WTC11 (cell line): ENCODE measurements at regions not wholly inside any gene's neighbourhood (a gene's known extent, or its start where the extent isn't known, plus 50 kb on each side); places are given as distances from the start of the nearest gene placed in this dataset.
A peak's percentile ranks its signal among the peaks of the same experiment; 100 is the strongest.
"Not testable (repeated sequence)": the region's sequence is repeated elsewhere in the genome, so short reads cannot be mapped to it uniquely, and the experiment has no call there.

Source experiments
- ATAC-seq: fragments of 200-7000 bp; cut with Tn5 transposase; 2 replicates; pipeline ENCODE4 v1.10.0; 2021; ENCODE audit warnings: mild to moderate bottlenecking, moderate library complexity
- CTCF ChIA-PET: fragments of 300-600 bp; sonication (Branson Sonifier 250); formaldehyde crosslinking; loops from one replicate; lab custom pipeline; 2021; ENCODE audit warnings: antibody characterized with exemption; lab: Charles Lee
- POLR2A ChIA-PET: fragments of 350-600 bp; sonication (Branson Sonifier 250); formaldehyde crosslinking; loops from one replicate; lab custom pipeline; 2021; ENCODE audit warnings: antibody characterized with exemption; lab: Charles Lee
- DNase-seq: peaks from one replicate; pipeline ENCODE4 v3.0.0; 2021; ENCODE audit warnings: low spot score
- H3K27ac Mint-ChIP-seq: 2 replicates; pipeline ENCODE4 v1.8.0; 2021; ENCODE audit warnings: mixed read lengths
- H3K27me3 Mint-ChIP-seq: 2 replicates; pipeline ENCODE4 v1.8.0; 2021; ENCODE audit warnings: low read depth, mild to moderate bottlenecking, moderate library complexity, mixed read lengths
- H3K36me3 Mint-ChIP-seq: 2 replicates; pipeline ENCODE4 v1.8.0; 2021; ENCODE audit warnings: mixed read lengths
- H3K4me1 Mint-ChIP-seq: 2 replicates; pipeline ENCODE4 v1.8.0; 2022; ENCODE audit warnings: mixed read lengths
- H3K4me3 Mint-ChIP-seq: 2 replicates; pipeline ENCODE4 v1.8.0; 2021; ENCODE audit warnings: mild to moderate bottlenecking, moderate library complexity, mixed read lengths
- H3K9me3 Mint-ChIP-seq: 2 replicates; pipeline ENCODE4 v1.8.0; 2021; ENCODE audit warnings: mixed read lengths

DNA sequence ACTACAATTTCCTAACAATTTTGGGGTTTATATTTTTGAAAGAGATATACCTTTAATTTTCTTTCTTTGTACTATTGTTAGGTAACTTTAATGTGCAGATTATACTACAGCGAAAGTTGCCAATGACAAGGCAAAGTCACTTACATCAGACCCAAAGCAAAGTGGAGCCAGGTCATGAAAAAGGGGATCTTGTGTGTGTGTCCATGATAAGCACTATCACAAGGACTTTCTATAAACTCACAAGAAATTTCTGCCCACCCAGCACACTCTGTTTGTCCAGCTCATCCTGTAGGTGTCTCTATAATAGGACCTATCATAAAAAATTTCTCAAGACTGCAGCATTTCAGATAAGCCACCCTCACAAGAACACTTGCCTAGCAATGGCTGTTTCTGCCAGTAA is 85.7 kb upstream of the TP53BP2 start:
- H3K27me3 Mint-ChIP-seq, H3K36me3 Mint-ChIP-seq, ATAC-seq, H3K27ac Mint-ChIP-seq, H3K4me3 Mint-ChIP-seq, H3K4me1 Mint-ChIP-seq, DNase-seq, H3K9me3 Mint-ChIP-seq, CTCF ChIA-PET, POLR2A ChIA-PET: not testable (repeated sequence)

DNA sequence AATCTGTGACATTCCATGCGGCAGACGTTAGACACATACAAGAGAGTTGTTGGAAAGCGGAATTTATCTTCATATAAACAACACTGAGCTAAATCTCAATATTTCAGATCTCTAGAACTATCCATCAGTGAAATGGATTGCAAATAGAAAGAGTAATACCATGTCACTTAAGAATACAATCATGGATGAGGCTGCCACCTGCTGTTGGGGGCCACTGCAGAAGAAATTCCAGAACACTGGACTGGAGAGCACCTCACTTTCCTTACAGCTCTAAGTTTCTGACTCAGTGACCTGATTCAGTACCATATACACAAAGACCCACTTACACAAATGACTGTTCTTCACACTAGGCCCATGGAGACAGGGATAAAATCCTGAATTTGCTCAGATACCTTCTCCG is 75.1 kb upstream of the TP53BP2 start:
- H3K4me3 Mint-ChIP-seq, H3K4me1 Mint-ChIP-seq, H3K36me3 Mint-ChIP-seq, H3K27ac Mint-ChIP-seq, H3K9me3 Mint-ChIP-seq, POLR2A ChIA-PET, CTCF ChIA-PET, H3K27me3 Mint-ChIP-seq, ATAC-seq: not testable (repeated sequence)
- DNase-seq = peak; percentile 15

DNA sequence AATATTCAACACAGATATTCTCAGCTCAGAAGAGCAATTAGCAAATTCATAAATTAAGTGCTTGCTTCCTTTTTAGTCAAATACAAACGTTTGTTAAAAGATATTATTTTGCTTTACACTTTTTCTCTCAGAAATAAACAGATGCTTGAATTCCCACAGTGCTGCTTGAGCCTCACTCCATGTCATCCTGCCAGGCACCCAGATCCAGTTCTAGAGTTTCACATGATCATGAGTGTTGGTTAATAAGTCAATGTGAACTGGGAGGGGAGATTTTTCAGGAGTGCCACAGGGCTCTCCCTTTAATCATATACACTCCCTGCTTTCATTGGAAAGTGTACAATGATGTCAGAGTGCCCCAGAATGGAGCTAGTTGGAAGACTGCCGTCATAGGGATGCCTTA is 69.7 kb upstream of the TP53BP2 start:
- POLR2A ChIA-PET, DNase-seq, H3K27ac Mint-ChIP-seq, CTCF ChIA-PET, H3K4me1 Mint-ChIP-seq, H3K27me3 Mint-ChIP-seq, ATAC-seq, H3K4me3 Mint-ChIP-seq, H3K9me3 Mint-ChIP-seq, H3K36me3 Mint-ChIP-seq: not testable (repeated sequence)

DNA sequence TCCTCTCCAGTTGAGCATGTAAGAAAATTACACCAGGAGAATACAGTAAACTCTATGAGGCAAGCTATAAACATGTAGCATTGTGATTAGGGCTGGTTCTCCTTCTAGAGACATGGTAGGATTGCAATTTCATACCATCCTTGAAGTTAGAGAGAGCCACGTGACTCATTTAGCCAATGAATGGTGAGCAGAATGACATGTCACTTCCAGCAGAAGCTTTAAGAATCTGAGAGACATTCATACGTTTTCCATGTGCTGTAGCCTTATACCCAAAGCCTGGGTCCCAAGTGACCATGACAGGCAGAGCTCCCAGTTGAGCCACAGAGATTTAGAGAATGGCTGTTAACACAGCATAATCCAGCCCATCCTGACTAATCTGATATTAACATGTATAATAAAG is 68.0 kb upstream of the TP53BP2 start:
- H3K4me1 Mint-ChIP-seq, ATAC-seq, POLR2A ChIA-PET, H3K4me3 Mint-ChIP-seq, H3K27me3 Mint-ChIP-seq, H3K36me3 Mint-ChIP-seq, DNase-seq, CTCF ChIA-PET, H3K9me3 Mint-ChIP-seq, H3K27ac Mint-ChIP-seq: not testable (repeated sequence)

DNA sequence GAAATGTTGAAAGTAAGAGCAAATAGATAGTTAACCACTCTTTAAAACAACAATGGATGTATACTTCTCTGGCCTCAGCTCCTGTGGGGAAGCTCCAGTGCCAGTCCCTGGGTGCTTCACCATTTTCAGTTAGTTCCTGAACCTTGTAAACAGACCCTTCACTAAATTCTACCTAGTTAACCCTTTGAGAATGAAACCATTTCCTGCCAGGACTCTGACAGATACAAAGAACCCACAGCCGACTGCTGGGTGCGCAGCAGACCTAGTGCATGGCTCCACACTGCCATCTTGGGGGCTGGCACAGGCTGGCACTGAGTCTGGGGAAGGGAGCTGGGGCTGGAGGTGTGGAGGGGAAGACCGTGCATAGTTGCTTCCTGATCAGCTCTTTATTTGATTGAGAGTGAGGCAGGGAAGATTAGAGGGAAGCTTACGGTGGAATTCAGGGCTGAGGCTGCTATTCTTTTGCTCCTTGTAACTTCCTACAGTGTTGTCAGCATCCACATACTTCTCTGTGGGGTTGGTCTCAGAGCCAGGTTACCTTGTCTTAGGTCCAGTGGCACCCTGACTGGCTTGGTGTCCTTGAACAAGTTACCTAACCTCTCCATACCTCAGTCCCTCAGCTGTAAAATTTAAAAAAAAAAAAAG is 62.3 kb upstream of the TP53BP2 start:
- H3K4me3 Mint-ChIP-seq, H3K36me3 Mint-ChIP-seq: not testable (repeated sequence)

DNA sequence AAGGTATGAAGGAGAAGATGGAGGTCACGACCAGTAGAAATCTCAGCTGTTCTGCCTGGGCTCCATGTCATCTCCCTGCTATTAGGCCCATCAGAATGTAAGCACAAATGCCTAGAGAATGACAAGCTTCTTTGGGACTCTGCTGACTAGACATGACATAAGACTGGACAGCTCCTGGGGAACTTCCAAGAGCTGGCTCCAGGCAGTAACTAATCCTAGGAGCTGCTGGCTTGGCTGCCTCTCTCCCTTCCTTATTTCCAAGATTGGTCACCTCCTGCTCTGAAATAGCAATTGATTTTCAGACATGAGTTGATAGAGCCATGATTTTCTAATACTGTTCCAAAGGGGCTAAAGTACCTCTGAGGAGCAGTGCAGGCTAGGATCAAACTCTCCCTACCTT is 57.5 kb upstream of the TP53BP2 start:
- H3K9me3 Mint-ChIP-seq, H3K27me3 Mint-ChIP-seq, DNase-seq, ATAC-seq, H3K27ac Mint-ChIP-seq, H3K4me3 Mint-ChIP-seq, H3K4me1 Mint-ChIP-seq, H3K36me3 Mint-ChIP-seq, CTCF ChIA-PET, POLR2A ChIA-PET: not testable (repeated sequence)

More for the DNA sequence above, 62.3 kb upstream of the TP53BP2 start:
- DNase-seq, H3K27ac Mint-ChIP-seq, H3K9me3 Mint-ChIP-seq, POLR2A ChIA-PET, ATAC-seq, H3K27me3 Mint-ChIP-seq, H3K4me1 Mint-ChIP-seq: not testable (repeated sequence)
- CTCF ChIA-PET = interaction anchor here (1.5 kb wide), 1 partner anchor 212 kb away, joined by 5 read pairs; no protein-coding TSS in a partner anchor

DNA sequence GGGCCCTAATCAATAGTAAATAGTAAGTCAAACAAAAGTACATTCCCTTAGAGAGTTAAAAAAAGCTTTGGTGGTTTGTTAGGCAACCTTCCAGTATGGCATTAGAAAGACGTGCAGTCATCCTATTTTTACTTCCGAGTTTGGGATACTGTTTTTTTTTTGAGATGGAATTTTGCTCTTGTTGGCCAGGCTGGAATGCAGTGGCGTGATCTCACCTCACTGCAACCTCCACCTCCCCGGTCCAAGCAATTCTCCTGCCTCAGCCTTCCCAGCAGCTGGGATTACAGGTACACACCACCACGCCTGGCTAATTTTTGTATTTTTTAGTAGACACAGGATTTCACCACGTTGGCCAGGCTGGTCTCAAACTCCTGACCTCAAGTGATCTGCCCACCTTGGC is 54.0 kb upstream of the TP53BP2 start:
- POLR2A ChIA-PET, H3K9me3 Mint-ChIP-seq, H3K4me3 Mint-ChIP-seq, H3K36me3 Mint-ChIP-seq, H3K27ac Mint-ChIP-seq, H3K27me3 Mint-ChIP-seq, DNase-seq, ATAC-seq, H3K4me1 Mint-ChIP-seq, CTCF ChIA-PET: not testable (repeated sequence)

DNA sequence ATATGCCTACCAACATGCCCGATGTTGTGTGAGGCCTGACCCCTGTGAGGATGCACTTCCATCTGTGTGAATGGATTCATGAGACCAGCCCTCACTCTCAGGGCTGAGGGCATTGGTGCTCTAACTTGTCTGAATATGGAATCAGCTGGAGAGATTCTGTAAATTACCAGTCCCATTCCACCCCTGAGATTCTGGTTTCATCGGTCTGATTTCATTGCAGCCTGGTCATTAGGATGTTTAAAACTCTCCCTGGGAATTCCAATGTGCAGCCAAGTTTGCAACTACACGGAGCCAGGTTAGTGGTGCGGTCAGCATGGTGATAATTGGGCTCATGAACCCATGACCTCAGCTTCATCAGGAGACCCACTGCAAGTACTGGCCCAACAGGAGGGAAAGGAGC is 51.4 kb upstream of the TP53BP2 start:
- ATAC-seq, H3K27ac Mint-ChIP-seq, H3K4me1 Mint-ChIP-seq, H3K36me3 Mint-ChIP-seq, DNase-seq, H3K9me3 Mint-ChIP-seq, CTCF ChIA-PET, H3K27me3 Mint-ChIP-seq, POLR2A ChIA-PET, H3K4me3 Mint-ChIP-seq: not testable (repeated sequence)

DNA sequence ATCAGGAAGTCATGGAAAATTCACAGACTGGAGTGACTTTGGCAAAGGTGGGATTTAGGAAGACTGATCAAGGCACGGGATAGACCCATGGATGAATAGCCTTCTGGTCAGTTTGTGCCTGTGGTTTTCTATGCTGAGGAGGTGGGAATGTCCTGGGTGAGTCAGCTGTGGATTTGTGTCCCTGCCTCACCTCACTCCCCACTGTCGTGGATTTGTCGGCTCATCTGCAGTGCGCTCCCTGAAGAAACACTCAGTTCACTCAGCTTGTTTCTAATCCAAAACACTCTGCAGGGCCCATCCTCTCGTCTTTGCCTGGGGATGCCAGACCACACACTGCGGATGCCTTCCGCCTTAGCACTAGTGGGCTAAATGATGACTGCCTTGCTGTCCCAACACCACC is 50.2 kb upstream of the TP53BP2 start:
- DNase-seq, H3K4me1 Mint-ChIP-seq, POLR2A ChIA-PET, CTCF ChIA-PET, H3K4me3 Mint-ChIP-seq, ATAC-seq, H3K9me3 Mint-ChIP-seq, H3K27ac Mint-ChIP-seq, H3K36me3 Mint-ChIP-seq, H3K27me3 Mint-ChIP-seq: not testable (repeated sequence)
